PC-3 (cell line): ENCODE measurements at regions not wholly inside any gene's neighbourhood (a gene's known extent, or its start where the extent isn't known, plus 50 kb on each side); places are given as distances from the start of the nearest gene placed in this dataset.

Experiments
- ATAC-seq: fragments of 200-7000 bp; cut with Tn5 transposase; 2 replicates; pipeline ENCODE4 v1.9.1; 2020; ENCODE audit warnings: mild to moderate bottlenecking, moderate library complexity
- BruUV-seq: library from RNA; stranded (reverse); fragments of 400-500 nt; replicated peaks from 2 replicates; lab custom pipeline; 2021; lab: Mats Ljungman, UMichigan
- CTCF ChIA-PET: fragments of 300-600 bp; sonication (Branson Sonifier 250); formaldehyde crosslinking; loops from one replicate; lab custom pipeline; 2022; ENCODE audit warnings: antibody characterized with exemption; lab: Charles Lee
- POLR2A ChIA-PET: fragments of 300-600 bp; sonication (Branson Sonifier 250); formaldehyde crosslinking; loops from one replicate; lab custom pipeline; 2022; ENCODE audit warnings: antibody characterized with exemption; ENCODE audit not compliant: unreplicated experiment; lab: Charles Lee
- DNase-seq: peaks from one replicate; pipeline ENCODE4 v3.0.0-alpha.2; 2015
- H2AFZ ChIP-seq: fragments of 300-600 bp; sonication (generic); 2 replicates; pipeline ENCODE4 v1.6.0; 2016; ENCODE audit warnings: antibody characterized with exemption, low read length
- H3F3A ChIP-seq: fragments of 300-600 bp; sonication (generic); one replicate; pipeline ENCODE4 v1.6.0; 2017; ENCODE audit warnings: antibody characterized with exemption, low read length, control low read depth, mild to moderate bottlenecking; ENCODE audit not compliant: unreplicated experiment
- H3K27ac ChIP-seq: fragments of 300-600 bp; sonication (generic); 2 replicates; pipeline ENCODE4 v1.5.1; 2016; ENCODE audit warnings: mild to moderate bottlenecking, low read length
- H3K27me3 ChIP-seq: fragments of 300-600 bp; sonication (generic); 2 replicates; pipeline ENCODE4 v1.6.1; 2016; ENCODE audit warnings: low read length, mixed read lengths
- H3K36me3 ChIP-seq: fragments of 300-600 bp; sonication (generic); 2 replicates; pipeline ENCODE4 v1.6.1; 2016; ENCODE audit warnings: low read depth, mixed run types, low read length, mixed read lengths
- H3K4me1 ChIP-seq: fragments of 300-600 bp; sonication (generic); 2 replicates; pipeline ENCODE4 v1.5.1; 2016; ENCODE audit warnings: low read length; ENCODE audit not compliant: insufficient read depth
- H3K4me2 ChIP-seq: fragments of 300-600 bp; sonication (generic); 2 replicates; pipeline ENCODE4 v1.6.0; 2016; ENCODE audit warnings: low read length
- H3K4me3 ChIP-seq: fragments of 300-600 bp; sonication (generic); 2 replicates; pipeline ENCODE4 v1.5.1; 2016; ENCODE audit warnings: mild to moderate bottlenecking, low read length, mixed read lengths
- H3K79me2 ChIP-seq: fragments of 300-600 bp; sonication (generic); 2 replicates; pipeline ENCODE4 v1.6.1; 2017; ENCODE audit warnings: low read length, mixed read lengths
- H3K9ac ChIP-seq: fragments of 300-600 bp; sonication (generic); 2 replicates; pipeline ENCODE4 v1.6.0; 2016; ENCODE audit warnings: mild to moderate bottlenecking, low read length
- H3K9me2 ChIP-seq: fragments of 300-600 bp; sonication (generic); replicated peaks from 2 replicates; pipeline ENCODE4 v1.6.1; 2016; ENCODE audit warnings: mixed run types, low read length, mixed read lengths
- H3K9me3 ChIP-seq: fragments of 300-600 bp; sonication (generic); 2 replicates; pipeline ENCODE4 v1.6.1; 2016; ENCODE audit warnings: low read length, mixed read lengths
- H4K20me1 ChIP-seq: fragments of 300-600 bp; sonication (generic); 2 replicates; pipeline ENCODE4 v1.6.1; 2016; ENCODE audit warnings: low read length, mixed read lengths
- EZH2 ChIP-seq: fragments of 300-600 bp; sonication (generic); IDR thresholded peaks from one replicate; pipeline ENCODE4 v1.6.1; 2017; ENCODE audit warnings: antibody characterized with exemption, mild to moderate bottlenecking, low read length; ENCODE audit not compliant: unreplicated experiment
- EZH2phosphoT487 ChIP-seq: fragments of 300-600 bp; sonication (generic); IDR thresholded peaks from 2 replicates; pipeline ENCODE4 v1.6.1; 2018; ENCODE audit warnings: mild to moderate bottlenecking, antibody characterized with exemption, low read length, borderline replicate concordance
- intact Hi-C: fragments of 100-400 bp; cut with micrococcal nuclease; formaldehyde crosslinking; loops from 2 replicates; pipeline ENCODE4 v1.9.0; 2023
- TF ChIP-seq, protein P1 (sequence below): fragments of 300-600 bp; sonication (generic); conservative IDR thresholded peaks from 2 replicates; pipeline ENCODE4 v1.5.1; 2017; ENCODE audit warnings: antibody characterized with exemption, low read depth, mild to moderate bottlenecking, low read length

DNA sequence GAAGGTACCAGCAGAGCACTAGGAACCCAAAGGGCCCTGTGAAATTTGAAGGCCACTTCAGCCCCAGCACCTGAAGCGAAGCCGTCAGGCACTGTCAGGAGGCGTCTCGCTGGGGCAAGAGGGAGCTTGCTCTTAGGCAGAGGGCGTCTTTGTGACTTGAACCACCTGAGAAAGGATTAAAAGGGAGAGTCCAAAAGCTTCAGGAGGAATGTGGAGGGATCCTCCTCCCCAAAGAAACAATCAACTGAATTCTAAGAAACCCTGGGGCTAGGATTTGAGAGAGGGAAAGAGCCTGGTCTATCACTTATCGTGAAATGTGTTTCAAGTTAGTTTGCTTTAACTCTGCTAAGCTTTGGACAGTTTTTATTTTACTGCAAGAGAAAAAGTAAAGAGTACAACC, 324.9 kb upstream of the SOX11 start:
- Histone ChIP-seq H3K9me3 (no peaks in the 10 kb centered on the region), H3F3A (no peaks in the 10 kb centered on the region), H3K4me3 (no peak overlapping the region), H3K27me3 (no peaks in the 10 kb centered on the region), H3K36me3 (no peaks in the 10 kb centered on the region), H3K4me2 (no peak overlapping the region), H3K27ac (no peak overlapping the region), H2AFZ (no peak overlapping the region), H4K20me1 (no peaks in the 10 kb centered on the region), H3K9ac (no peak overlapping the region), H3K9me2 (no peaks in the 10 kb centered on the region), H3K79me2 (no peaks in the 10 kb centered on the region), H3K4me1 (no peaks in the 10 kb centered on the region)
- intact Hi-C loops: loop anchor here (5.0 to 10.0 kb wide), 2 partner anchors 183 to 375 kb away; no protein-coding TSS in a partner anchor
- CTCF ChIA-PET: no interaction called here
- BruUV-seq: no TSS peak
- TF ChIP-seq, protein P1, sequence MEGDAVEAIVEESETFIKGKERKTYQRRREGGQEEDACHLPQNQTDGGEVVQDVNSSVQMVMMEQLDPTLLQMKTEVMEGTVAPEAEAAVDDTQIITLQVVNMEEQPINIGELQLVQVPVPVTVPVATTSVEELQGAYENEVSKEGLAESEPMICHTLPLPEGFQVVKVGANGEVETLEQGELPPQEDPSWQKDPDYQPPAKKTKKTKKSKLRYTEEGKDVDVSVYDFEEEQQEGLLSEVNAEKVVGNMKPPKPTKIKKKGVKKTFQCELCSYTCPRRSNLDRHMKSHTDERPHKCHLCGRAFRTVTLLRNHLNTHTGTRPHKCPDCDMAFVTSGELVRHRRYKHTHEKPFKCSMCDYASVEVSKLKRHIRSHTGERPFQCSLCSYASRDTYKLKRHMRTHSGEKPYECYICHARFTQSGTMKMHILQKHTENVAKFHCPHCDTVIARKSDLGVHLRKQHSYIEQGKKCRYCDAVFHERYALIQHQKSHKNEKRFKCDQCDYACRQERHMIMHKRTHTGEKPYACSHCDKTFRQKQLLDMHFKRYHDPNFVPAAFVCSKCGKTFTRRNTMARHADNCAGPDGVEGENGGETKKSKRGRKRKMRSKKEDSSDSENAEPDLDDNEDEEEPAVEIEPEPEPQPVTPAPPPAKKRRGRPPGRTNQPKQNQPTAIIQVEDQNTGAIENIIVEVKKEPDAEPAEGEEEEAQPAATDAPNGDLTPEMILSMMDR: no peak
- TF ChIP-seq EZH2phosphoT487 (no peak), EZH2 (no peak)
- POLR2A ChIA-PET: no interaction called here
- ATAC-seq: no peak
- no peak for DNase-seq

DNA sequence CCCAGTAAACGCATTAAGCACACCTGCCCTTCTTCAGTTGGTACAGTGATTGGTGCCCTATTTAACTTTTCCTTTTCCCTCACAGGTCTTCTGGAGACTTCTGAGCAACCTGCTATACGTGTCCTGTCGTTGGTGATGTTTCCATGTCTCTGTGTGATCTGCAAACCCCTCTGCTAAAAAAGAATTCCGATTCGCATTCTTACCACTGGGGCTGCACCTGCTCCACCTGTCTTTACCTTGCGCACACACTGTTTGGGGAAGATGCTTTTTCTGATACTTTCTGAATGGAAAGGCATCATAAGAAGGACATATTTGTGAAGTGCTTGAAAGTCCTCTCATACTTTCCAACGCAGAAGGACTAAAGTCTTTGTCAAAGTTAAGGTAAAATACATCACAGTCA, 323.9 kb upstream of the SOX11 start:
- BruUV-seq: no TSS peak
- ChIA-PET CTCF (no interaction called here), POLR2A (no interaction called here)
- Histone ChIP-seq H3K27ac (no peak overlapping the region), H3K4me2 (no peak overlapping the region), H3K27me3 (0 out of 2 replicates have a peak, but pooled peaks cover 3% of the 10 kb centered on the region), H3F3A (no peaks in the 10 kb centered on the region), H3K9me3 (no peaks in the 10 kb centered on the region), H3K36me3 (no peaks in the 10 kb centered on the region), H3K4me1 (no peaks in the 10 kb centered on the region), H3K9me2 (no peaks in the 10 kb centered on the region), H4K20me1 (no peaks in the 10 kb centered on the region), H3K79me2 (no peaks in the 10 kb centered on the region), H3K9ac (no peak overlapping the region), H2AFZ (no peak overlapping the region), H3K4me3 (no peak overlapping the region)
- DNase-seq: no peak
- intact Hi-C loops: loop anchor here (5.0 to 10.0 kb wide), 2 partner anchors 183 to 376 kb away; no protein-coding TSS in a partner anchor
- no peak for ATAC-seq
- TF ChIP-seq EZH2: no peak
- TF ChIP-seq, protein P1: no peak
- no peak for TF ChIP-seq EZH2phosphoT487

DNA sequence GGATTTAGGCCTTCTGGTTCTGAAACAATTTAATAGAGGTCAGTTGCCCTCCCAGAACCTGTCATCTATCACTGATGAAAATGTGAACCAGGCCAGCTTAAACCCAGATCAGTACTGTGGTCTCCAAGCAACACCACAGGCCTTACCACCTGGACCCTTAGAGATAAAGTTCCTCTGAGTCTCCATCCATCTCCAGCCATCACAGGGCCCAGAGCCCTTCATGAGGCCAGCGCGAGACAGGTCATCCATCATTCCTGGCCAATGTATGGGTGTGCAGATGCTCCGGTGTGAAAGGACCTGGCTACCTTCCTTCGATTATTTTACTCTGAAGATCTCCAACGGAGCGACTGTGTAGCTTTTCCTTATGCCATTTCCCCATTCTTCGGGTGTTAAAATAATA, 322.7 kb upstream of the SOX11 start:
- intact Hi-C loops: loop anchor here (5.0 to 10.0 kb wide), 2 partner anchors 185 to 377 kb away; no protein-coding TSS in a partner anchor

More for the DNA sequence above, 322.7 kb upstream of the SOX11 start:
- no peaks in the 10 kb centered on the region for H4K20me1 ChIP-seq
- H2AFZ ChIP-seq: no peak overlapping the region
- BruUV-seq: no TSS peak
- H3K4me3 ChIP-seq: no peak overlapping the region
- no peaks in the 10 kb centered on the region for H3K79me2 ChIP-seq
- ChIA-PET POLR2A (no interaction called here), CTCF (no interaction called here)
- H3K9me3 ChIP-seq: no peaks in the 10 kb centered on the region
- TF ChIP-seq EZH2 (no peak), EZH2phosphoT487 (no peak)
- TF ChIP-seq, protein P1: no peak
- no peaks in the 10 kb centered on the region for H3F3A ChIP-seq
- H3K27me3 ChIP-seq: 0 out of 2 replicates have a peak, but pooled peaks cover 3% of the 10 kb centered on the region
- no peaks in the 10 kb centered on the region for H3K4me1 ChIP-seq
- H3K9ac ChIP-seq: no peak overlapping the region
- H3K27ac ChIP-seq: no peak overlapping the region
- H3K4me2 ChIP-seq: no peak overlapping the region
- DNase-seq: no peak
- no peak for ATAC-seq
- no peaks in the 10 kb centered on the region for H3K9me2 ChIP-seq
- no peaks in the 10 kb centered on the region for H3K36me3 ChIP-seq
